NCI-H2227 (cell line): ENCODE measurements at regions not wholly inside any gene's neighbourhood (a gene's known extent, or its start where the extent isn't known, plus 50 kb on each side); places are given as distances from the start of the nearest gene placed in this dataset.
"Not testable (repeated sequence)": the region's sequence is repeated elsewhere in the genome, so short reads cannot be mapped to it uniquely, and the experiment has no call there.

Experiments
- DNase-seq: peaks from one replicate; lab custom pipeline; 2025; ENCODE audit not compliant: unreplicated experiment; lab: John Stamatoyannopoulos, UW

DNA sequence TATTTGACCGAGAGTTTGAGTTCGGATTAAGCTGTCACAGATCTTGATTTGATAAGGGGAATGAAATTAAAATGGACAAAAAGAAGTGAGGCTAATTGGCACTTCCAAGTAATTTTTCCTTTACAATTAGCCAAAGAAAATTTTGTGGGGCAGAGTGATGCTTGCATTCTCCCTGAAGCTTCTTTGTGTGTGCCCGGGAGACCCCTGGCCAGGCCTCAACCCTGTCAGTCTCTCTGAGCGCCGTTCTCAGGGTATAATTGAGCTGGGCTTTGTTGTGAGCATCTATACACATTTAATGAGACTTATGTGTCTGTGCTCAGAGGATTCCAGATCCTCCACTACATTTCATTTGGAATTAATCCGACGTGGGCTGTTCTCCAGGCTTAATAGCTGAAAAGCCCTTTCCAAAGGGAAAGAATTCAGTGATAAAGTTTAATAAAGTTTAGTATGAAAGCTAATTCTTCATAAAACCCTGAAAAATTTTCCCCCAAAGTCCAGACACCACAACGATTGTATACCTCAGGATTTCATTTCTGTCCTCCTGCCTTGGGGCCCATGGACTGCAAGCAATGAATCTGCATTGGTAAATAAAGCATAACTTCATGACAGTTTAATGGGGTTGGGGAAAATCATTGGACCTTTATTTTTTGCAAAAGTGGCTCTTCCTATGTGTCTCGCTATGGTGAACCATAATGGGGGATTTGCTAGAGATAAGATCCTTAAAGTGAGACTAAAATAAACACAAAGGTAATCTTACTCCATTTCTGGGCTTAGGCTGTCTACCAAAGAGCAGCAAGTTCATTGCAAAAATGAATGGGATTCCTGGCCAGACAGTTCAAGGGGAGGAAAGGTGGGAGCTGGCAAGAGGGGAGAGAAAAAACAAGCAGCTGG lies 292.6 kb downstream of the C12orf75 start:
- DNase-seq: no peak

- no peak for DNase-seq
Observed at GRCh38 chr12:105626653-105627052, 296.2 kb downstream of the C12orf75 start.

- no peak for DNase-seq
Observed at GRCh38 chr12:105637470-105637869, 307.0 kb downstream of the C12orf75 start.

- no peak for DNase-seq
Observed at GRCh38 chr12:105640761-105641160, 310.3 kb downstream of the C12orf75 start.

DNA sequence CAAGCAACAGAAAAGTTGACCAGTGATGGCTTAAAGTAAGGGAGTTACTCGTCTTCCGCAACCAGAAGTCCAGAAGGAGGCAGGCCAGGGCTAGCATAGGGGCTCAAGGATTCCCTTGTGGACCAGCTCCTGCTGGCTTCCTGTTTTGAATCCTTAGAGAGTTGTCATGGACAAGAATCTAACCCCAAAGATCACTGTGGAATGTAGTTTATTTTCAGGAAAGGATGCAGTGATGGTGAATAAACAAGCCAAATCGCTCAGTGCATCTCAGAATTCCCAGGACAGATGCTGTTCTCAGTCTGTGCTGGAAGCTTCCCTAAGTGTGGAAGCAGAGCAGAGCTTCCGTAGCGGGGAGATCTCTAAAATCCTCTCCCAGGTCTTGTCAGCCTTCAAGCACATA lies 311.3 kb downstream of the C12orf75 start:
- DNase-seq: no peak

GRCh38 chr12:105644770-105645169 lies 314.3 kb downstream of the C12orf75 start:
- DNase-seq: no peak

GRCh38 chr12:105654606-105655005 lies 324.1 kb downstream of the C12orf75 start:
- no peak for DNase-seq

DNA sequence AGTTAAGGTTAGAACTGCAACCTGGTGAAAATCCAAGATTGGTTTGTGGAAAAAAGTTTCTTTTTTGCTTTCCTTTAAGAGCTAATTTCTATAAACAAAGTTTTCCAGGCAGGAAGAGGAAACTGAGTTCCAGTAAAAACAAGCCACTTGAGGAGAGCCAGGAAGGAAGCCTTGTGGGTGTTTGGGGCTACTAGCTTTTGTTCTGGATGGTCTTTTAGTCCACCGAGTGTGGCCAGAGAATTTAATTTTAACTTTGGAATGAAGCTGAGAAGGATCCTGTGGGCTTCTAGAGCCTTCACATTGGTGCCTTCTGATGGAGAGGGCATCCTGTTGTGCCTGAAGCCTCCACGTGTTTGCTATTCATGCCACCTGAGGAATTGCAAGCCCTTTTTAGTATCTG lies 327.9 kb downstream of the C12orf75 start:
- no peak for DNase-seq

DNA sequence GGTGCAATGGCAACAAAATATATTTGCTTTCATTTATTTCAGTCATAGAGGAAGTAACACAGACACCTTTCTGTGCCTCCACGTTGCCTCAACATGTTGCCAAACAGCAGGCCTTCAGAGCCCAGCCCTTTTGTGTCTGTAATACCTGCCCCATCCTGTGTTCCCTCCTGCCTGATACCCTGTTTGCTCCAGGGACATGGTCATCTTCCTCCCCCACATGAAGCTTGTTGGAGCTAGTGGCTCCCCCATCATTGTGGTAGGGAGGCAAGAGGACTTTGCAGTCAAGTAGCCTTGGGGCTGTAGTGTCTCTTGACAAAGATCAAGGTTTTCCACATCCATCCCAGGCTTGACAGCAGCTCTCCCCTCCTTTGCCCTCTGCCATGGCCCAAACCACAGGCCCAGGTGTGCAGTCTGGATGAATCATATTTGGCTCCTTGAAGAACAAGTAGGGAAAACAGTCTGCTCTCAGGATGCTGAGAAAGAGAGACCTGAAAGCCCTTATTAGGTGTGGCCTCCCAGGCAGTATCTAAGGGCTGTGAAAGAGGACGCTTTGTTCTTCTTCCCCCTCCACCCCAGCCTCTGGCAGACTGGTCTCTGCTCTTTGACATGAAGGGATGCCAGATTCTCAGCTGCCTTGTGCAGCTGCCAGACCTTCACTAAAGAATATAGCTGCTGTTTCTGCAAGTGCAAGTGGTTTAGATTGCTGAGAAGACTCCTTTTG lies 329.0 kb downstream of the C12orf75 start:
- DNase-seq: no peak

DNA sequence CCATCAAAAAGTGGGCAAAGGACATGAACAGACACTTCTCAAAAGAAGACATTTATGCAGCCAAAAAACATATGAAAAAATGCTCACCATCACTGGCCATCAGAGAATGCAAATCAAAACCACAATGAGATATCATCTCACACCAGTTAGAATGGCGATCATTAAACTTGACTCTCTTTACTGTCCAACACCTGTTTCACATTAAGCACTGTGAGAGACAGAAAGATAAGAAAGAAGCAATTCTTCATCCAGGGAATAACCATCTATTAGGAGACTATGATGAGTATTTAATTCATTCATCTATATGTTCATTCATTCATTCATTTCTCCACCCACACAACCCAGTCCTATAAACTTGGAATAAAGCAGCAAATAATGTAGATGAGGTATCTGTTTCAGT lies 334.3 kb downstream of the C12orf75 start:
- not testable (repeated sequence) for DNase-seq

- DNase-seq: no peak
Observed at GRCh38 chr12:105665366-105665765, 334.9 kb downstream of the C12orf75 start.

DNA sequence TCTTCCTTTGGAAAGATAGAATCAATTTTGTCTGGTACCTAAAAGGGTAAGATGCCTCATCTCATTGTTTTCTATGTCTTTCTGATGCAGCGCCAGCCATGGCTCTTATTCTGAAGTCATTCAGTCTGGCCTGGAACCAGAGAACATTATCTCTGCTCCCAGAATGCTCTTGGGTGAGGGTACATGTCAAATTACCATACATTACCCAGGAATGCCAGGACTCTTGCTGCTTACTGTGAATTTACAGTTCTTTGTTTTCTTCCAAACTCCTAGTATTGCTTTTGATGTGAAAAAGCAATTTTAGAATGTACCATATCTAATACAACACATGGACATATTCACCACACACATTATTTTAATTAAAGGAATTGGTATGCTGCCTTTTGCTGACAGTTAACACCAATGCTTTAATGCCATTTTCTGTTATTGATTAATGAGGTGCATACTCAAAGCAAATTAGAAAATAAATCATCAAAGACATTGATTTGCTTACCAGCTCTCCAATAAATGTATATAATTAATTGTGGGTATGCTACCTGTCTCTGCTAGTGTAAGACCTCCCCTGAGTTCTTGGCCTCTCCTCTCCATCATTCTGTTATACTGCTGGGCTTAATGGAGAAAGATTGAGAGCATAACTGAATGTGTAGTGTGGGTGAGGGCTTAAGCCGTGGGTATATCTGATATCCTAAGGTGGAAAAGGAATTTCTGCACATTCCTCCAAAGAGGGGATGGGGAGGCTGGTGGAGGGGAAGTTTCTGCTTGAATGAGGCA lies 337.7 kb downstream of the C12orf75 start:
- DNase-seq: no peak

- no peak for DNase-seq
Observed at GRCh38 chr12:105670672-105671071, 340.2 kb downstream of the C12orf75 start.

- DNase-seq: no peak
Observed at GRCh38 chr12:105671720-105672119, 341.2 kb downstream of the C12orf75 start.

GRCh38 chr12:105672121-105672975 lies 341.9 kb downstream of the C12orf75 start:
- DNase-seq: no peak

DNA sequence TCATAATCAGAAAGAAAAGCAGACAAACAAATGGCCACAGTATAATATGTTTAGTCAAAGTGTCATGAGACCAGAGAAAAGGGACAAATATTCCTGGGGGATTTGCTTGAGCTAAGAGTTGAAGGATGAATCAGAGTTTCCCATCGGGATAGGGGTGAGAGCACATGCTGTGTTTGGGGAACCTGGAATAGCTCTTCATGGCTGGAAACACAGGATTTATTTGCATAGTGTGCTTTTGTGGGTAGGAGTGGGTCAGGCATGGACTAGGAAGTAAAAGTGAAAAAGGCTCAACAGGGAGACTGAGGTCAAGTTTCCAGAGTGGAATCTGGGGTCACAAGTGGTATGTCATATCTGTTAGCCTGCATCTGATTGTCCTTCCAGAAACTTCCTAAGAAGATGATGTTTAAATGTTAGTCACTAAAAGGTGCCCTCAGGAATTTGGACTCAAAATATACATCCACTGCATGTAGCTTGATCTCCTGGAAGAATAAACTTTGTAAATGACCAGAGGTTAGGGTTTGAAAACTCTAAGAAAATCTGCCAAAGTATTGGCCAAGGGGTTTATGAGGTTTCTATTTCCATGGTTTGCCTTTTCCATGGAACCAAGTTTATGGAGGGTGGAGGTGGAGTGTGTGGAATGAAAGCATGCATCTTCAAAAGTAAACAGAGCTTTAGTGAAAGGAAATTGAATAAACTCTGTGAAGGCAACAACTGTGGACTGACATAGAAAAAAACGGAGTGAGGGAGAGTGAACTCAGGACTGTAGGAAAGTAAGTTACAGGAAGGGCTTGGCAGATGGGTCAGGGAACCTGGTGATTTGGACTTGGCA lies 344.6 kb downstream of the C12orf75 start:
- DNase-seq: no peak

DNA sequence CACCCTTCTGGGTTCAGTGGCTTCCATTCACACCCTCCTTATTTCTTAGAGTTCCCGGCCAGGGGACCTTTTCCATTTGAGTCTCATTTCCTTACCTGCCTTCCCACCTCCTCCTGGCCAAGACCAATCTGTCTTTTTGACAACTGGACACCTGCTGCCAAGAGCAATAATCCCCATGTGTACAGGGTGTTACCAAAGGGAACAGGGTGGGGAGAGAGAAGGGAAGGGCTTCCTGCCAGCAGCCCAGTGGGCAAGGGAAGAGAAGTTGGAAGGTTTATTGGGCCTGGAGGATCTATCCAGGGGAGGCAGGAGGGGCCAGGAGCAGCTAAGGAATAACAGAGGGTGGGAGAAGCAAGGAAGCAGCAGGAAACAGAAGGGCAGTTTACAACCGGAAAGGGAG lies 346.2 kb downstream of the C12orf75 start:
- DNase-seq: no peak

- DNase-seq: no peak
Observed at GRCh38 chr12:105677672-105678071, 347.2 kb downstream of the C12orf75 start.

DNA sequence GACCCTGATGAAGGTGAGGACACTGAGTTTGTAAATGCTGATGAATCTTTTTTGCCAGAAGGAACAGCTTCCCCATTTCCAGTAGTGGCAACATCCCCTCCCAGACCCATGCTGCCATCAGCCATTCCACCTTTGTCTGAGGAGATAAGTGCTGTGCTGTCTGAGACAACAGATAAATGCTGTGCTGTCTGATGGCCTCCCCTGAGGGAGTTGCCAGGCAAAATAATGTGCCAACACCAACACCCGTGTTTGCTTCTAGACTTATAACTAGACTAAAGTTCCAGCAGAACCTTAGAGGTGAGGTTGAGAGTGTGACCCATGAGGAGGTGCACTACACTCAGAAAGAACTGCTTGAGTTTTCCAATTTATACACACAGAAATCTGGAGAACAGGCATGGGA lies 349.5 kb downstream of the C12orf75 start:
- DNase-seq: no peak

DNA sequence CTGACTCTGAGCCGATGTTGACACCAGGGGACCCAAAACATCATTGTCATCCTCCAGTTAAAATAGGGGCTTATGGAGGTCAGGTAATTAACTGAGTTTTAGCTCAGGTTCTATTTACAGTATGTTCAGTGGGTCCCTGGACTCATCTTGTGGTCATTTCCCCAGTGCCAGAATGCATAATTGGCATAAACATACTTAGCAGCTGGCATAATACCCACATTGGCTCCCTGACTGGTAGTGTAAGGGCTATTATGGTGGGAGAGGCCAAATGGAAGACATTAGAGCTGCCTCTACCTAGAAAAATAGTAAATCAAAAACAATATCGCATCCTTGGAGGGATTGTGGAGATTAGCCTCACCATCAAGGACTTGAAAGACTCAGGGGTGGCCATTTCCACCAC lies 350.9 kb downstream of the C12orf75 start:
- DNase-seq: no peak
